Activated CD8-positive, alpha-beta memory T cell treated with anti-CD3 and anti-CD28 coated beads for 24 hours (primary cell): ENCODE measurements at regions not wholly inside any gene's neighbourhood (a gene's known extent, or its start where the extent isn't known, plus 50 kb on each side); places are given as distances from the start of the nearest gene placed in this dataset.
"Not testable (repeated sequence)": the region's sequence is repeated elsewhere in the genome, so short reads cannot be mapped to it uniquely, and the experiment has no call there.

Experiments
- DNase-seq: peaks from one replicate; pipeline ENCODE4 v3.0.0-alpha.2; 2020

DNA sequence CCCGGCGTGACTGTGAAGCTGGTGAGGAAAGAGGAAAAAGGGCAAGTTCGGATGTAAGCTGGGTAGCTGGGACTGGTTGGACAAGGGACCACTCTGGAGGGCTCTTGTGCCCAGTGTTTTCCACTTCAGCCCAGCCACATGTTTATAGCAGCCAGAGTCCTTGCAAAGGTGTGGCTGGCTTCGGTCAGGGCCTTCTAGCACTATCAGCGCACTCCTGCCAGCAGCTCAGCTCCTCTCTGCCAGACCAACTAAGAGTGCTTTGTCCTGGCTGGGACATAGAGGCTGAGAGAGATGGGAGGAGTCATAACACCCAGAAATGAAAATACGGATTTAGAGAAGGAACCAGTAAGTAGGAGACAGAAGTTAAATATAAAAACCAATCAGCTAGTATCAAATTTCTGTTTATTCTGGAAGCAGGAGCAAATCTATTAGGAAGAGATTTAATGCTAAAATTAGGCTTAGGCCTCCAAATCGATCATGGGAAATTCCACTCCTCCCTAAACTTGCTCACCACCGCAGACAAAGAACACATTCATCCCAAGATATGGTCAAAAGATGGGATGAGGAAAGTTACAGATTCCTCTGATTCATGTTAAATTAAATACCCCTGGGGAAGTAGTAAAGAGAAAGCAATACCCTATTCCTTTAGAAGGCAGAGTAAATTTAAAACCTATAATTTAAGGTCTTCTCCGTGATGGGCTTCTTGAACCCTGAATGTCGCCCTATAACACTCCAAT, 135.0 kb downstream of the RALA start:
- no peak for DNase-seq

DNA sequence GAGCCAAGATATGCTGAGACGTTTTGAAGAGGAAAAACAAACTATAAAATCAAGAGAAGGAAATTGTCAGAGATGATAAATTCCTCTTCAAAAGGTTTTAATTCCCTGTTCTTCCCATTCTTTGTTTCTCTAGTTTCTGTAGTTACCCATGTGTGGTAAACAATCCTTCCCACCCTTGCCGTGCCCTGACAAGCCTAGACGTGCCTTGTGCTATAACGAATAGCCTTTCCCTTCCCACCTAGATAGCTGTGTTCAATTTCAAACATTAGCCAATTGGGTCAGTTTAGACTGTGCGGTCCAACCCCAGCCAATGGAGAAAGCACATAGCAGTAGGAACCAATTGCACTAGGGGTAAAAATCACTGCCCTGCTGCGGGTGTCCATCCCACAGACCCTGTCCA, 138.1 kb downstream of the RALA start:
- no peak for DNase-seq

DNA sequence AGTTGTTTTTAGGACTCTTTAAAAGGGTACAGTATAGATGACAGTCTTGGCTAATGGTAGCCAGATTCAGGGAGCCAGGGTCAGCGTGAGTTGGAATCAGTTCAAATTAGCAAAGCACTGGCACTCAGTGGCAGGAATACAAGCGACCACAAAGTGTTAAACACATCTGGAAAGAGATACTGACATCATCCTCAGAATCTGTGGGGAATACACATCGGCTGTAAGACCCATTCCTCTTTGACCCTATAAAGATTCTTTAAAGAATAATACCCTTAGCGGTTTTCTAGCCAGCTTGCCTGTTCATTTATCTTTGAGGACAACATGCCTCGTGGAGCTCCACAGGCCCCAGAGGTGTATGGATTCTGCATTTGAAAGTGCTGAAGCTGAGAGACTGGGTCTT, 139.1 kb downstream of the RALA start:
- DNase-seq: not testable (repeated sequence)

DNA sequence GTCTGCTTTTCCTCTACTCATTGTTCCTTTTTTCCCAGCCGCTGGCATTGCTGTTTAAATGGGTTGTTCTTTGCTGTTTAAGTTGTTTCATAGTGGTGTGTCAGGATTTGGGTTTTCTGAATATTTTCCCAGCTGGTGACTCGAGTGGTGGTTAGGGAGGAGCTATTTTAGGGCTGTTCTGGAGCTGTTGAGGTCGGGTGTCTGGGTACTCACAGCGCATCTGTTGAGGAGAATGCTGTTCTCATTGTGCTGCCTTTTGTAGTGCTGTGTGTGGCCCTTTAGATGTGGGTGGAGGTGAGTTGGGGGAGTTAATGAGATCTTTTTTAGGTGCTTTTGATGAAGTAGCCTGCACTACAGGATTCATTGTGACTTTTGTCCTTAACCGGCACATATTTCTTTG, 139.5 kb downstream of the RALA start:
- not testable (repeated sequence) for DNase-seq

DNA sequence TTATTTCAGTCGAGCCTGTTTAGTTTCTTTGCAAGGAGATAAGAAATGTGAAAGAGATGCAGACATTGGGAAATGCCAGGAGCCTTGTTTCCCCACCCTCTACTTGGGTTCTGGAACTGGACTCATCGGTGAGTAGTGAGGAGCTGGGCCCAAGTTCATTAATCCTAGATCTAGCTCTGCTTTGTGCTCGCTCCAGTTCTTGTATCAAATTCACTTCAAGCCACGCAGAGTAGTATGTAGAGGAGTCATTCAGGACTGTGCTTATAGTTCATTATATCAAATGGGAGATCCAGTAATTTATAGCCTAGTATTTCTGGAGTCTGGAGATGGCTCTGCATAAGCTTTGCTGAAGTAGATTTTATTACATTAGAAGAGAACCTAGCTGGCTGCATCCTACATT, 142.5 kb downstream of the RALA start:
- DNase-seq: not testable (repeated sequence)

DNA sequence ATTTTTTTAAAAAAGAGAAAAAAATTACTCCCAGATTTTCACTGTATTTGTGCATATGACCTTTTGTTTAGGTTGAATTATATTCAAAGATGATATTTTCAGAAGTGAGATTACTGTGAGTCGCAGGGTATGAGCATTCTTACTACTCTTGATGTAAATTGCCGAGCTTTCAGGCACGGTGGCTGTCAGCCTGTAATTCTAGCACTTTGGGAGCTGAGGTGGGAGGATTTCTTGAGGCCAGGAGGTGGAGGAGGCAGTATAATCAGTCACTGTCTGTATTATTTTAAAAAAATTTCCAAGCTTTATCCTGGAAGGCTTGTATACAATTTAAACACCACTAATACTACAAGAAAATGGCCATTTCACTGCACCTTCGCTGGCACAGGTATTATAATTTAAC, 145.1 kb downstream of the RALA start:
- DNase-seq: not testable (repeated sequence)

DNA sequence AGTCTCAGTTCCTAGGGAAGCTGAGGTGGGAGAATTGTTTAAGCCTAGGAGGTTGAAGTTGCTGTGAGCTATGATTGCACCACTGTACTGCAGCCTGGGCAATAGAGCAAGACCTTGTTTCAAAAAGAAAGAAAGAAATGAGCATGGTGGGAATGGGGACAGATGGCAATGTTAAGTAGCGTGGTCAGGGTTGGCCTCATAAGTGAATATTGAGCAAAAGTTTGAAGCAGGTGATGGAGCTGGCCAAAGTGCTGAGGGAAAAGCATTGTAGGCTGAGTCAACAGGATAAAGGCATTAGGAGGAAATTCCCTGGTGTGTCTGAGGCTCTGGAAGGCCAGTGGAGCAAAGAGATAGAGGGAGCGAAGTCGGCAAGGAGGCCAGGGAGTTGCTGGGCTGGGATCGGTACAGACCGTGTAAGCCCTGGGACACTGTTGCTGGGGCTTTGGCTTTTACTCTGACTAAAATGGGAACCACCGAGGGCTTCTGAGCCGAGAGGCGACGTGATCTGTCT, 151.0 kb downstream of the RALA start:
- not testable (repeated sequence) for DNase-seq

DNA sequence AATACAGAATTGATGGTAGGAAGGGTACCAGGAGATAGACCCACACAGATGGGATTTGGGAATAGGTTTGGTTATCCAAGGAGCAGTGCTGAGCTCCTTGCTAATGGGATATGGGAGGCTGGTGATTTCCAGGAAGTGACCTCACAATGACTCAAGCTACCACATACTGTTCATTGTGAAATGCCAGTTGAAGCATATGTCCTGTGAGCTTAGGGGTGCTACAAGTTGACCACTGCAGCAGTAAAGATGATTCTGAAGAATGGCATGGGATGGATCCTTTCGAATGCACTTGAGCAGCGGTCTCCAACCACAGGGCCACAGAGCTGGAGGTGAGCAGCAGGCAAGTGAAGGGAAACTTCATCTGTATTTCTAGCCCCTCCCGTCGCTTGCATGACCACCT, 158.2 kb downstream of the RALA start:
- not testable (repeated sequence) for DNase-seq

DNA sequence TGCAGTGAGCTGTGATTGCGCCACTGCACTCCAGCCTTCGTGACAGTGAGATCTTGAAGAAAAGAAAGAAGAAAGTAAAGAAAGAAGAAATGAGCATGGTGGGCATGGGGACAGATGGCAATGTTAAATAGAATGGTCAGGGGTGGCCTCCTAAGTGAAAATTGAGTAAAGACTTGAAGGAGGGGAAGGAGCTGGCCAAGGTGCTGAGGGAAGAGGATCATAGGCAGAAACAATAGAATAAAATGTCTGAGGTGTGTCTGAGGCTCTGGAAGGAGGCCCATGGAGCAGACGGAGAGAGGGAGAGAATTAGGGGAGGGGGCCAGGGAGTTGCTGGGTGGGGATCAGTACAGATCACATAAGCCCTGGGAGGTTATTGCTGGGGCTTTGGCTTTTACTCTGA, 163.1 kb downstream of the RALA start:
- DNase-seq: not testable (repeated sequence)

DNA sequence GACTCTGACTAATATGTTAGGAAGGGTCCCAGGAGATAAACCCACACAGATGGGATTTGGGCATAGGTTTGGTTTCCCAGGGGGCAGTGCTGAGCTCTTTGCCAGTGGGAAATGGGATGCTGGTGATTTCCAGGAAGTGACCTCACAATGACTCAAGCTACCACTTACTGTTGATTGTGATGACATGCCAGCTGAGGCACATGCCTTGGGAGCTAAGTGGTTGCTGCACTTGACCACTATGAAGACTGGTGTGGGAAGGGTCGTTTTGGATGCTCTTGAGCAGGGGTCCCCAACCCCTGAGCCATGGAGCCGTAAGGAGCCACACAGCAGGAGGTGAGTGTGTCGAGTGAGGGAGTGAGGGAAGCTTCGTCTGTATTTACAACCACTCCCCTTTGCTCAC, 159.0 kb upstream of the CDK13 start:
- DNase-seq: not testable (repeated sequence)

DNA sequence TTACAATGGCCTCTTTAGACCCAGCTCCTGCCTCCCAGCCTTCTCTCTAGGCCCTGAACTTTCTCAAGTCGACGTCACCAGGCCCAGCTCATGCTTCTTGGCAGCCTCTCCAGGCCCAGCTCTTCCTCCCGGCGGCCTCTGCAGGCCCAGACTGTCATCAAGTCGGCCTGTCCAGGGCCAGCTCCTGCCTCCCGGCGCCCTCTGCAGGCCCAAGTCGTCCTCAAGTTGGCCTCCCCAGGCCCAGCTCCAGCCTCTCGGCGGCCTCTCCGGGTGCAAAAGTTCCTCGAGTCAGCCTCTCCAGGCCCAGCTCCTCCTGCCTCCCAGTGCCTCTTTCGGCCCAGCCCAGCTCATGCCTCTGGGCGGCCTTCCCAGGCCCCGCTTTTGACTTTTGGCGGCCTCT, 158.1 kb upstream of the CDK13 start:
- not testable (repeated sequence) for DNase-seq

DNA sequence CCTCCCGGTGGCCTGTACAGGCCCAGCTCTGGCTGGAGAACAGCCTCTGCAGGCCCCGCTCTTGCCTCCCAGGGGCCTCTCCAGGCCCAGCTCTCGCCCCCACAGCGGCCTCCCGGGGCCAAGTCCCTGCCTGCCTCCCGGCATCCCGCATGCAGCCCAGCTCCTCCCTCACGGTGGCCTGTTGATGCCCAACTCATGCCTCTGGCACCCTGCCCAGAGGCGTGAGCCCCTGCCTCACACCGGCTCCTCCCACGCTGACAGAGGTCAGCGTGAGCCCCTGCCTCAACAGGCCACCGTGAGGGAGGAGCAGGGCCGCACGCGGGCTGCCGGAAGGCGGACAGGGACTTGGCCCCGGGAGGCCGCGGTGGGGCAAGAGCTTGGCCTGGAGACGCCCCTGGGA, 157.0 kb upstream of the CDK13 start:
- not testable (repeated sequence) for DNase-seq

DNA sequence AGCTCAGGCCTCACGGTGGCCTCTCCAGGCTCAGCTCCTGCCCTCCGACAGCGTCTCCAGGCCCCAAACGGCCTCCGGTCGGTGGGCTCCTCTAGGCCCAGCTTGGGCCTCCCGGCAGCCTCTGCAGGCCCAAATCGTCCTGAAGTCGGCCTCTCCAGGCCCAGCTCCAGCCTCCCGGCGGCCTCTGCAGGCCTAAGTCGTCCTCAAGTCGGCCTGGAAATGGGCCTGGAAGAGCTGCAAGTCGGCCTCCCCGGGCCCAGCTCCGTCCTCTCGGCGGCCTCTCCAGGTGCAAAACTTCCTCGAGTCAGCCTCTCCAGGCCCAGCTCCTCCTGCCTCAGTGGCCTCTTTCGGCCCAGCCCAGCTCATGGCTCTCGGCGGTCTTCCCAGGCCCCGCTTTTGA, 156.2 kb upstream of the CDK13 start:
- DNase-seq: not testable (repeated sequence)

DNA sequence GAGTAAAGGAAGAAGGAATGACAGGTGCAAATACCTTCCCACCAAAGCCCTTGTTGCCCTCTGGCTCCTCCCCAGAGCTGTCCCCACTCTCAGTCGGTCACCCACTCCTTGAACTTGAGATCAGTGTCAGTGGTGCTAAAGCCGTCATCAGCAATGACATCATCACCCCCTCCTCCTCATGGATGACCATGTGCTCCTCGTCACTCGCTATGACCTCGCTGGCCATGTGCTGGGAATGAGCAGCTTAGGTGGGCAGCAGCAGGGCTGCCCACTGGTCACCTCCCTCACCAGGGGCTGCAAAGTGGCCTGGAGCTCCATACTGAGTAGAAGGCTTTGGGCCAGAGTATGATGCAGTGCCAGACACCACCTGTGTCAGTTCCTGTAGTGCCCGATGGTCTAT, 153.1 kb upstream of the CDK13 start:
- DNase-seq: not testable (repeated sequence)

DNA sequence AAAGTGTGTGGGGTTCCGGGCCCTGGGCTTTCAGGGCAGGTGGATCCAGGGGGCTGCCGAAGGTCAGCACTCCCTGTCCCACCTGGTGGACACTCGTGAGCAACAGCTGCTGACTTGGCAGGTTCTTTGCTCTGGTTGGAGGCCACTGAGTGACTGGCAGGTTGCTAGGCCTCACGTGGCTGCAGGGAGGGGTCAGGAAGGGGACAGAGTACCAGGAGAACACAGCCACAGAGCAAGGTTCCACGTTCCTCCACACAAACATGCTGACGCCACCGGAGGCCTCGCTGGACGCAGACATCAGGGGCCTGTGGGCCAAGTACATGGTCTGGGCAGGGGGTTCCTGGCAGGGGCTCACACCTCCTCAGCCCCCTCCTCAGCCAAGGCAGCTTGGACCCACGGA, 152.0 kb upstream of the CDK13 start:
- not testable (repeated sequence) for DNase-seq

DNA sequence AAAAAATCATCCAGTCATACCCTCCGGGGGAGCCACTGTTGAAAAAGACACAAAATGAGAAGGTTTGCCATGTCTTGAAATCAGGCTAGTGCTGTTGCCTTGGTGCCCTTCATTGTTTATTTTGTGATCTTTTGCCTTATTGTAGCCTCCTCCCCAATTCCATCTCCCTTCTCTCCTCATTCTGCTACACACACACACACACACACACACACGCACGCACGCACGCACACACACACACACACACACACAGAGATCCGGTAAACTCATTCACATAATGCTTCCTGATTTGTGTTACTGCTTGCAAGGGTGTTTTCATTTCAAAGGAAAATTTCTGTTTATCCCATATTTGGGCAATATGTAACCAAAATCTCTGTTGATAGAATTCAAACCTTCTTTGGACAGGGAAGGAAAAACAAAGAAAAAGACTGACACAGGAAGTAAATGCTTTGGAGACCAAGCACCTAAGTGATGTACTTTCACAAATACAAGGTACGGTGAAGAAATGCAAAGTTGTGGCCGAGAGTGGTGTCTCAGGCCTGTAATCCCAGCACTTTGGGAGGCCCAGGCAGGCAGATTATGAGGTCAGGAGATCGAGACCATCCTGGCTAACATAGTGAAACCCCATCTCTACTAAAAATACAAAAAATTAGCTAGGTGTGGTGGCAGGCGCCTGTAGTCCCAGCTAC, 141.1 kb upstream of the CDK13 start:
- DNase-seq: no peak

DNA sequence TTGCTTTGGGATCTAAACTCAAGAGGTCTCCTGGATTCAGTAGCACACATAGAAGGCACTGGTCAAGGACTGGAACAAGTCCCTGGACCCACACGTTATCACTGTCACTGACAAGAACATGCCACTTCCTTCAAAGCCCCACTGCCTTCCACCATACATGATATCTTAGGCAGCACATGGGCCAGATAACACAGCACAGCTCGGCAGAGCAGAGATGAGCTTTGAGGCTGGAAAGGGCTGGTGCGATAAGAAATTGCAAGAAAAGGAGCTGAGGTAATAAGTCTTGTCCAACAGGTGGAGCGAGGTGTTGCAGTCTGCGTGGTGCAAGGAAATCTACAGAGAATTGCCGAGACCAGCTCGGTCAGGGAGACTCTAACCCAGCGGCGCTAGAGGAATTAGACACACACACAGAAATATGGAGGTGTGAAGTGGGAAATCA, 139.8 kb upstream of the CDK13 start:
- DNase-seq: no peak

DNA sequence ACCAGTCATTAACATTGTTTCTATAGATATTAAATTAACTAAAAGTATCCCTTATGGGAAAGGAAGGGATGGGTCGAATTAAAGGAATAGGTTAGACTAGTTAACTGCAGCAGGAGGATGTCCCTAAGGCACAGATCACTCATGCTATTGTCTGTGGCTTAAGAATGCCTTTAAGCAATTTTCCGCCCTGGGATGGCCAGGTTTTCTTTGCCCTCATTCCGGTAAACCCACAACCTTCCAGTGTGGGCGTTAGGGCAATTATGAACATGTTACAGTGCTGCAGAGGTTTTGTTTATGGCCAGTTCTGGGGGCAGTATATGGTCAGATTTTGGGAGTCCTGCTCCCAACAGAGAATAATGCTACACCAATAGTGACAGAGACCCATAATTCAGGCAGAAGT, 139.3 kb upstream of the CDK13 start:
- no peak for DNase-seq

DNA sequence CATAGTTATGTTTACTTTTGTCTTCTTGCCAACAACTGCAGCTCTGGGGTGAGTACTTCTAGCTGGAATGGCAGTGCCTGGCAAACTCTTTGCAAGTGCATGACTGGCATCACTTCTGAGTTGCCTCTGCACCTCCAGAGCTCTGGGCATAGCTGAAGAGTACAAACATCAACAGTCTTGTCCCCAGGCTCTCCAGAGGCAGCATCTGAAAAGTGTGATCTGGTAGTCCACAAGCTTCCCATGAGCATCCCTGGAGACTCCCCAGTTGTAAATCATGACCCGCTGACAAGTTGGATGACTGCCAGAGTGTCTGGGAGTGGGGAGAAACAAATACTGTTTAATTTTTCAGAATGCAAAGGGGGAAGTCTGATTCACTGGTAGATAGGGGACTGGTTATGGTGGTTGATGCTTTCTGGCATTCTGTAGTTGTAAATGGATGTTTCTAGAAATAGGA, 138.9 kb upstream of the CDK13 start:
- no peak for DNase-seq

DNA sequence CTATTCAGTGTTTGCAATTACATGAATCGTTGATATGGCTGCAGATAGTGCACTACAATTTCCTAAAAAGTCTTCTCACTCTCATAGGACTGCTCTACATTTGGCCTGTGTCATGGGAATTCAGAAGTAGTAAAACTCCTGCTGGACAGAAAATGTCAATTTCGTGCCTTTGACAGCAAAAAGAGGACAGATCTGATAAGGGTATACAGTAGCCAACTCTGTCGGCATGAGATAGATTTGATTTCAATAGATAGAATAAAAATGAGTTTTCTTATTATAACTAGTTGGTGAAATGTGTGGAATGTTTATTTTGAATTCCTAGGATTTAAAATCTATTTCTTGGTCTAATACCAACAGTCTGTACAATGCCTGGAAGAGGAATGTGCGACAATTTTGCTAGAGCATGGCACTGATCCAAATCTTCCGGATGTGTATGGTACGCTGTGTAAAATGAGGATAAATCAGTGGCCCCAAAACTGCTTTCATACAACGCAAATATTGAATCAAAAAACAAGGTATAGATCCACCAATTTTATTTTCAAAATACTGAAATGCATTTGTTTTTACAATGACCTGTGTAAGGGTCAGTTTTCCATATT, 133.5 kb upstream of the CDK13 start:
- no peak for DNase-seq

DNA sequence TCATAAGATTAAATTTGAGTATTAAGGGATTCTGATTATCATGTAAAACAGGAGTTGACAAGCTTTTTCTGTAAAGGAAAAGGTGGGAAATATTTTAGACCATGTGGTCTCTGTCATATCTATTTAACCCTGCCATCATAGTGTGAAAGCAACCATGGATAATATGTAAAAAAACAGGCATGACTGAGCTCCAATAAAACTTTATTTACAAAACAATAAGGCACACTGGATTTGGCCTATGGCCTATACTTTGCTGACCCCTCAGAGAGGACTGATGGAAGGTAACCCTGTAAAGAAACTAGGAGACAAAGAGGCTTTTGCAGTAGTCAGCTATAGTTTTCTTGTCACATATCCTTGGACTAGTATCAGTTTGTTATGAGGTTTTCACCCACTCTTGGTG, 130.5 kb upstream of the CDK13 start:
- no peak for DNase-seq

DNA sequence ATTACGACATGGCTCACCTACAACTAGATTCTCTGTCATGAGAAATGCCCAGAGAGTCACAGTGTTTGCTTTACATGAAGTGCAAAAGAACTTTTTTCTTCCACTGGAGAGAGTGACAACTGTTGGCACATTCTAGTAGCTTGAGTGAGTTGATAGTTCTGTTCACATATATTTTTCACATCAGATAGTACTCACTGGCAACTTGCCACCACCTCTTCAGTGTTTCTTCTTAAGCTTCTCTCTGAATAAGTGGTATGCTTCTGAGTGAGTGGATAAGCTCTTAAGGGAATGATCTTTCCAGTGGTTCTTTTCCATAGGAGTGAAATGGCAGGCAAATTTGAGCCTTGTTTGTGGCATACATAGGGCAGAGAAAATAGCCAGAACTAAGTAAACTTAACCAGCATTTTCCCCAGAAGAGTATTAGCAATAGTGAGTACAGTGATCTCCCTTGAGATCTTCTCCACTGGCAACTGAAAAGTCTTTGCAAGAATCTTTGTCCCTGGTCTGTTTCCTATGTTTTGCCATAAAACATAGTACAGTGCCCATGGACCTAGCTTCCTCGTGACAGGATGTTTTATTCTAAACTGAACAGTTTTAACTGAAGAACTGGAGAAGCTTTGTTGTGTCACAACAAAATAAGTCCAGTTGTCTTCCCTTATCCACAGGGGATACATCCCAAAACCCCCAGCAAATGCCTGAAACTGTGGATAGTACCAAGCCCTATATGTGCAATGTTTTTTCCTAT, 125.4 kb upstream of the CDK13 start:
- no peak for DNase-seq

DNA sequence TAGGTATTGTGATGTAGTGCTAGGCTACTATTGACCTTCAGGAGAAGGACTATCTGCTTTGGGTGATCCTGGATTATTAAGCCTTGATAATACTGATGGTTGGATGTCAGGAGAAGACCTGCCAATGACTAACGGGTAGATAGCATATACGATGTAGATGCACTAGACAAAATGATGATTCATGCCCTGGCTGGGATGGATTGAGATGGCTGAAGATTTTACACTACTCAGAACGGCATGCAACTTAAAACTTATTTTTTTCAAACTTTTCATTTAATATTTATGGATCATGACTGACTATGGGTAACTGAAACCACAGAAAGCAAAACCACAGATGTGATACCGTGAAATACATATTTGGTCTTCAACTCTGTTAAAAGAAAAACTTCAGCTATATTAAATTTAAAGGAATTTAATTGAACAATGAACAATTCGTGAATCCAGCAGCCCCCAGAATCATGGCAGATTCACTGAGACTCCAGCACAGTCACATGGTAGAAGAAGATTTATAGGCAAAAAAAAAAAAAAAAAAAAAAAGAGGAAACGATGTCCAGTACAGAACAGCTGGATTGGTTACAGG, 124.6 kb upstream of the CDK13 start:
- DNase-seq: no peak
